ENCODE measurements at regions not wholly inside any gene's neighbourhood (a gene's known extent, or its start where the extent isn't known, plus 50 kb on each side); places are given as distances from the start of the nearest gene placed in this dataset.
"Not testable (repeated sequence)": the region's sequence is repeated elsewhere in the genome, so short reads cannot be mapped to it uniquely, and the experiment has no call there.

DNA sequence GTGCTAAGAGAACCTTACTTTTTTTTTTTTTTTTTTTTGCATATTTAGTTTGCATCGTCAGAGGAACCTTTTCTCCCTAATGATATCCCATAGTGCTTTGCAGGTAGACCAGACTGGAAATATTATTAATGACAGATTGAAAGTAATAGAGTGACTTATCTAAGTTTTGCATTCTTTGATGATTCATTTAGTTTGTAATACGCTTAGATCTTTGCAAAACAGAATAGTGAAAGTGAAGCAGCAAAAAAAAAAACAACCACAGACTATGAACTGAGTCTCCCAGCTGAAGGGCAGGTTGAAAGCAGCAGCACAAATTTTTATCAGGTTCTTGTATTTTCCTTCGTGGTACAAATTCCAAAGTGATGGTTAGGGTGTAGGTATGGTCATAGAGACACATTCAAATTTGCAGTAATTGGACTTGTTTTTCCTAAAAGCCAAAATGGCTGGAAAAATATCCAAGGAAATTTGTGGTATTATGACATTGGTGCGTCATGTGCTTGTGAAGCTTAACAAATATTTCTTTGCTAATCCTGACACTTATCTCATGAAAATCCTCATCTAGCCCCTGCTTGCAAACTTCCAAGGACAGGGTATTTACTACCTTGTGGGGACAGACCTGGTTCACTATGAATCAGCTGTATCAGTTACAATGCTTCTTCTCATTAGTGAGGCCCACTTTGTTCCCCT, 81.8 kb upstream of the CREB5 start:
- no peak for DNase-seq

- no peak for DNase-seq
Observed at GRCh38 chr7:28332046-28332445, 80.3 kb upstream of the CREB5 start.

- not testable (repeated sequence) for DNase-seq
Observed at GRCh38 chr7:28333548-28333947, 78.8 kb upstream of the CREB5 start.

- DNase-seq: no peak
Observed at GRCh38 chr7:28336806-28337205, 75.5 kb upstream of the CREB5 start.

DNA sequence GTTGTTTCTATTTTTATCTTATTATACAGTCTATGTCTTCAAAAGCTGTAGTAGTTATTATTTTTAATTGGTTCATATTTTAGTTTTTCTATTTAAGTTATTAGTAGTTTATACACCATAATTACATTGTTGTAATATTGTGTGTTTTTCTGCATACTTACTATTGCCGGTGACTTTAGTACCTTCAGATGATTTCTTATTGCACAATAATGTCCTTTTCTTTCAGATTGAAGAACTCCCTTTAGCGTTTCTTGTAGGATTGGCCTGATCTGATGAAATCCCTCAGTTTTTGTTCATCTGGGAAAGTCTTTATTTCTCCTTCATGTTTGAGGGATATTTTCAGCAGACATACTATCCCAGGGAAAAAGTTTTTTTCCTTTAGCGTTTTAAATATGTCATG, 74.3 kb upstream of the CREB5 start:
- no peak for DNase-seq

- no peak for DNase-seq
Observed at GRCh38 chr7:28343462-28343861, 68.9 kb upstream of the CREB5 start.

- no peak for DNase-seq
Observed at GRCh38 chr7:28346256-28346655, 66.1 kb upstream of the CREB5 start.

DNA sequence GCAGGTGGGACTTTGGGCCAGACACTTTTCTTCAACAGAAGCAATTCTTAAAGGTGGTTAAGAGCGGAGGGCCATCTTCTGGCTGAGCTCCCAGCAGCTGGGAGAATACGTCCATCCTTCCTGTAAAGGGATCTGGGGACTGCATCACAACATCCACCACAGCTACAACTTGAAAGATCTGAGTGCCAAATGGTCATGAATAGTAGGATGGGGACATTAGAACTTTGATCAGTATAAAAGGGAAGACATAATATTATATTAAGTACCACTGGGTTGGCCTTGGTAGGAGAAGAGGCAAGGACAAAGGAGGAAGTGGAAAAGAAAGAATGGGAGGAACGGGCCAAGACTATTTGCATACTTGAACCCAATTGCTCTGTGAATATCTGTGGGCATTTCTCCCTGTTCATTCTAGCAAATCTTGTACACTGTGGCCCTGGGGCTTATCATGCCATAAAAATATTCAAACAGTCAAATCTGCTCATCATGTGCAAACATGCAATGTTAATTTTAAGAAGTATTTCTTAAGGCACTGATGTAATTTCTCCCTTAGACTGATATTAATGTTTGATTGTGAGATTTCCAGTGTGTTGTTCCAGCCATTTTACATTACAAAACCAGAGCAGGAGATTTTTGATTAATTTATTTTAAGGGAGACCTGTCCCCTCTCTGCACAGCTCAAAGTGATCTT, 65.5 kb upstream of the CREB5 start:
- no peak for DNase-seq

DNA sequence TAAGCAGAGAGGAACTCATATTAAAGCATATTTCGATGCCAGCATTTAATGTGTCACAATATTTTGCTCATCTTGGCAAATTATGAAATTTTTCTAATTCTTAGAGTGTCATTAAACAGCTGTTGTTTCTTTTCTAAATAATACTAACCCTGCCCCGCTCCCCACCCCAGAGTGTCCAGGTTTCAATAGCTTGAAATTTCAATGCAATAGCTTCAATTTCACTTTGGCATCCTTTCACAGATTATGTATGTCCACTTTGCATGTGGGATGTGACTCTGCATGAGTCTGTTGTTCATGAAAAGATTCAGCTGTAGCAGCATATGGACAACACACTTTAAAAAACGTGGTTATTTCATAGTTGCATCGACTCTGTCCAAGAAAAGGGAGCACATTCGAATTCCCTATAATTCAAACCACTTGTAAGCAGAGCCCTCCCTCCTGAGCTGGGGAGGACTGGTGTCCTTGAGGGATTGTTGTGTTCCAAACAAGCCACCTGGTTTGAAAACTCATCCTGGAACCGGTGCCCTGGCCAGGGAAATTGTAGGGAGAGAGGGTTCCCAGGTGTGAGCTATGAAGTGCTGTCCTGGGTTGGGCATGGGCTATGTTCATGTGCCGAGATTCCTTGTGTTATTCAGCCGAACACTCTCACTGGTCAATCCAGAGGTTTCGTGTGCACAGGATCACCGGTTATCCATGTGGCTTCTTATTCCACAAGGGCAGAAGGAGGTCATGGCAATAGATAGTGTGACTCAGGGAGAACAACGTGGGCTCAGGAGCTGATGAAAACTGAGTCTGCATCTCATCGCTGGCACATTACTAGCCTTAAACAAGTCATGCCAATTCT, 64.6 kb upstream of the CREB5 start:
- no peak for DNase-seq

DNA sequence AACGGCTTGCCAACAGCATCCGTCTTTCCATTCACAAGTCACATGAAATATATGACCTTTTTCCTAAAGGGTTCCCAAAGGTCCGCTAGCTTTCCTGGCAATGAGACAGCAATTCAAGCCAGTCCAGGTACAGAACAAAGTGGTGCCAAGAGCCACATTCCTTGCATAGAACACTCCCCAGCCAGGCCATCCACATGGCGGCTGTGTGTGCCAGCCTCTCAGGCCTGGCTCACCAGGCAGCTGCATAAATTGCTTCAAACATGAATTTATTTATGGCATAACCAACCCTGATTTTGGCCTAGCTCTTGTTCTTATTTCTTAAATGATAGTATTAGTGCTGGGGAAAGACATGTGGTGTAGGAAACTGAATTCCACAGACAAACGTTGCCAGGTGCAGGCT, 63.7 kb upstream of the CREB5 start:
- DNase-seq: no peak

GRCh38 chr7:28349637-28350036, 62.7 kb upstream of the CREB5 start:
- DNase-seq: no peak

DNA sequence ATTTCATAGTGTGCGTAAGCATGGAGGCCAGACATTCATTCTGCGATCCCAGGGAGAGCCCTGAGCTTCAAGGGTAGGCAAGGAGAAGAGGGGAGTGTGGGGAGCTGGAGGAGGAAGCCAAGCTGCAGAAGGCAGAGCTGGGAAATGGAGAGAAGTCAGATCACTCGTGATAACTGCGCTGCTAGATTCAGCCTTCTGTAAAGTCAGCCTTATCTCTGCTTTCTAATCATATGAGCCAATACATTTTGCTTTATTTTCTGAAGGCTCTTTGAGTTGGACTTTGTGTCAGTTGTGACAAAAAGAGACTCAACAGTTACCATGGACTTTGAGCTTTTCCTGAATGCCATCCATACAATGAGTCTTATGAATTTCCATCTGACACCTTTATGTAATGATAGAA, 61.7 kb upstream of the CREB5 start:
- no peak for DNase-seq

- no peak for DNase-seq
Observed at GRCh38 chr7:28351450-28351849, 60.9 kb upstream of the CREB5 start.

- DNase-seq: no peak
Observed at GRCh38 chr7:28354601-28355402, 57.5 kb upstream of the CREB5 start.

DNA sequence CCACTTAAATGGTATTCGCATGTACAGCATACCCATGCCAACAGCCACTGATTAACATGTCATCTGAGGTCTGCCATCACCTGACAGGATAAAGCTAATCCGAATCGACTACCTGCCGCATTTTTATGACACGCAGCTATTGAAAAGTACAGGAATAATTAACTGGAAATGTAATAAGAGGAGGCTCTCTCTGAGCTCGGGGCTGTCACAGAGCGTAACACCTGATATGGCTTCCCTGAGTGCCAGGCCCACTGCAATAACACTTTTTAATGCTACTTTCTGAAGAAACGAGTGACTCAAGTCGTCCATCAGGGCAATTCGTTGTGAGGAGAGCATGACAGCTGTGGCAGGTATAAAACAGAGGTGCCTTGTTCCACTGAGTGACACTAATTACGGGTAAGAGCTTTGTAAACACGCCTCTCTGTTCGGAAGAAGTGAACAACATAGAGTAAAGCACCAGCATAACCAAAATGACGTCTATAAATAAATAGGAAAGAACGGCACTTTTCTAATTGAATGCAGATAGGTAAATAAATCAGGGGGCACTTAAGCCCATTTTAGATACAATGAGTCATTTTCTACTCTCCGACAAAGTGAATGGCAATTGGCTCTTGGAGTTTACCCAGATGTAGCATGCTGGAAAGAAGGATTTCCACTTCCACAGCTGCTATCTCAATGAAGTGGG, 56.5 kb upstream of the CREB5 start:
- DNase-seq: no peak

- DNase-seq: no peak
Observed at GRCh38 chr7:28356619-28357018, 55.7 kb upstream of the CREB5 start.

DNA sequence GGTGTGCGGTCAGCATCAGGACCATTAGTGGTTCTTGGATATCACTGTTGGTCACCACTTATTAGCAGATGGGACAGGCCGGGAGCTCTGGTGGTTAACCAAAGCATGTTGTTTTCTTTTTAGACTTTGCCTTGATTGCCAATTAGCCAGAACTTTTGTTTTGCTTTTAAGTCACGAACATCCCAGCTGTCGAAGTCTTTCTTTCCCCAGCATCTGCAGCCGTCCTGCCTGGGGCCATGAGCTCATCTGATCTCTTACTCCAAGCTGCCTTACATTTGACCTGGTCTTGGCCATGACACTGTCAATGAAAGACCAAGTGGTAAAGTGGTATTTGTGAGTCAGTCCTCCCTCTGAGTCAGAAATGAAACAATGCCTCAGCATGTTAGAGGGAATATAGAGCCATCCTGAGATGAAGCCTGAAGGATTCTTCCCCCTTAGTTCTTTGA, 53.9 kb upstream of the CREB5 start:
- DNase-seq: peak; percentile 5

DNA sequence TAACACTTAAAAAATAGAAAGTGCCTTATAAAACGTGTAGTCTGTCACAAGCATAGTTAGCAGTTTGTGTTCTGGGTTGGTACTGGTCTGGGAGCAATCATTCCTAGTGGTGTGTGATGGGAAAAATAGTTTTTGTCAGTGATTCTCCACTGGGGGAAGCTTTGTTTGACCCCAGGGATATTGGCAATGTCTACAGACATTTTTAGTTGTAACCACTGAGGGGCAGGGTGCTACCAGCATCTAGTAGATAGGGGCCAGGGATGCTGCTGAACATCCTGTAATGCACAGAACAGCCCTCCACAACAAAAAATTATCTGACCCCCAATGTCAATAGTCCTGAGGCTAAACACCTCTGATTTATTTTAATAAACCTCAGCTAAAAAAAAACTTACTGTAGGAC, 51.6 kb upstream of the CREB5 start:
- no peak for DNase-seq

DNA sequence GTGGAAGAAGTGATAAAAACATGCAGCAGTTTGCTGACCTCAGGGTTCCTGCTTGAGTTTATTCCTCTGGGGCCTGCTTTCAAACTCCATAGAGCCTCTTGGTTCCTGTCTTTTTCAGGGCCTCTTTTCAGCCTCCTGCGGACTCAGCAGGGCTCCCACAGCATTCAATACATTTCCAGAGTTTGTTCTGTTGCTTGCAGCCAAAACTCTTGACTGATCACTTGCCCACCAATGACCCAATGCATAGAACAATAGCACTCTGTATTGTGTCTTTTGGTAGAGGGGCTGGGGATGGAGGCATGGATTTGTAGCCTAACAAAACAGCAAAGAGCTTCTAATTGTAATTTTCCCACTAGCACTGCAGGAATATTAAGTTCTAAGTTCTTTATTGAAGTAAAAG, 50.8 kb upstream of the CREB5 start:
- DNase-seq: no peak

DNA sequence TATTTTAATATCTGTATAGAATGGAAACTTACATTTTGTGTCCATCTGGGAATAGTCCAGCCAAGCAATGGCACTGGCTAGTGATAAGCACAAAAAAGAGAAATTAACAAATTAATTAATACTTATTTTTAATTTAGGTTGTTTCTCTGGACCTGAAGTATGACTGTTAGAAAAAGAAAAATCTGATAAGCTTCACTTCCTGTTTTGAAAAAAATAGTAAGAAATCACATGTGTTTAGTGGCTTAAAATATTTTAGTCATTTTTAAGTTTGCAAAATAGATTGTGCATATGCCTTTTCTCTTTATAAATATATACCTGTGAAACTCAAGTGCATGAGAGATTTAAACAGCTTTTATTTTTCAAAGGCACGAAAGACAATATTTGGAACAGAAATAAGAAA, 50.1 kb upstream of the CREB5 start:
- no peak for DNase-seq
